NCI-H524 (cell line): ENCODE measurements at regions not wholly inside any gene's neighbourhood (a gene's known extent, or its start where the extent isn't known, plus 50 kb on each side); places are given as distances from the start of the nearest gene placed in this dataset.
A peak's percentile ranks its signal among the peaks of the same experiment; 100 is the strongest.
"Not testable (repeated sequence)": the region's sequence is repeated elsewhere in the genome, so short reads cannot be mapped to it uniquely, and the experiment has no call there.

ENCODE experiments used
- DNase-seq, 2 experiments: peaks; one replicate each; lab custom pipeline; 2025; lab: John Stamatoyannopoulos, UW

GRCh38 chr10:30701451-30702173 lies 72.1 kb upstream of the LYZL2 start:
- no peak for DNase-seq

GRCh38 chr10:30697806-30698205 lies 68.3 kb upstream of the LYZL2 start:
- DNase-seq = no peak

GRCh38 chr10:30697221-30697620 lies 67.7 kb upstream of the LYZL2 start:
- not testable (repeated sequence) for DNase-seq

- not testable (repeated sequence) for DNase-seq
Measured at GRCh38 chr10:30696416-30697185, 67.0 kb upstream of the LYZL2 start.

GRCh38 chr10:30695481-30696236 lies 66.1 kb upstream of the LYZL2 start:
- DNase-seq = not testable (repeated sequence)

GRCh38 chr10:30694518-30695228 lies 65.1 kb upstream of the LYZL2 start:
- DNase-seq = no peak

- DNase-seq = no peak
Measured at GRCh38 chr10:30691639-30692015, 62.1 kb upstream of the LYZL2 start.

GRCh38 chr10:30690948-30691638 lies 61.5 kb upstream of the LYZL2 start:
- DNase-seq = not testable (repeated sequence)

GRCh38 chr10:30688456-30688855 lies 58.9 kb upstream of the LYZL2 start:
- DNase-seq = no peak

GRCh38 chr10:30687698-30688213 lies 58.2 kb upstream of the LYZL2 start:
- peak in 1 of 2 experiments; percentile 42 for DNase-seq

GRCh38 chr10:30686708-30687107 lies 57.2 kb upstream of the LYZL2 start:
- DNase-seq = no peak

GRCh38 chr10:30683496-30683895 lies 53.9 kb upstream of the LYZL2 start:
- no peak for DNase-seq

GRCh38 chr10:30682377-30683199 lies 53.0 kb upstream of the LYZL2 start:
- not testable (repeated sequence) for DNase-seq

GRCh38 chr10:30680908-30681307 lies 51.4 kb upstream of the LYZL2 start:
- no peak for DNase-seq
